ENCODE measurements at regions not wholly inside any gene's neighbourhood (a gene's known extent, or its start where the extent isn't known, plus 50 kb on each side); places are given as distances from the start of the nearest gene placed in this dataset.

DNA sequence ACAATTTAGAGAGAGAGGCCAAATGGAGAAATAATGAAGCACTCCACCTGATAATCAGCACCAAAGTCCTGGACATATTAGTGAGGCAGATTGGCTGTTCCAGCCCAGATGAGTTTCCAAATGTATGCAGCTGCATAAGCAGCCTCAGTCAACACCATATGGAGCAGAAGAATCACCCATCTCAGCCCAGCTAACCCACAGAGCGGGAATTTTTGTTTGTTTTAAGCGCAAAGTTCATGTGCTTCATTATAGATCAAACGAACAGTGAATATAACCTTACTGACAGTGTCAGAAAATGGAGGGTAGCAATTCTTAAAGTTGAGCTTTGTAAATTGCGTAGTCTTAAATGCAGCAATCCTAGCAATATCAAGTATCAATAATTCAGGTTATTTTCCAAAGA, 234.0 kb upstream of the CEP162 start:
- TF ChIP-seq POLR2A (IDR thresholded peaks at IDR 0.05; ENCODE audit: low read depth, low read length) (no peak), EZH2 (IDR thresholded peaks at IDR 0.05; ENCODE audit: borderline replicate concordance, low read depth, low read length, severe bottlenecking) (no peak), JUN (IDR thresholded peaks at IDR 0.05; ENCODE audit: borderline replicate concordance, insufficient read depth, insufficient read length, low read depth) (no peak), POLR2AphosphoS5 (IDR thresholded peaks at IDR 0.05; ENCODE audit: insufficient read depth, low read depth, low read length) (no peak), FOS (IDR thresholded peaks at IDR 0.05; ENCODE audit: borderline replicate concordance, insufficient read depth, low read length) (no peak), MYC (IDR thresholded peaks at IDR 0.05; ENCODE audit: low read depth, low read length) (no peak), GATA2 (IDR thresholded peaks at IDR 0.05; ENCODE audit: insufficient read depth, insufficient read length, low read depth, low read length) (no peak)
- TF ChIP-seq, protein P1, sequence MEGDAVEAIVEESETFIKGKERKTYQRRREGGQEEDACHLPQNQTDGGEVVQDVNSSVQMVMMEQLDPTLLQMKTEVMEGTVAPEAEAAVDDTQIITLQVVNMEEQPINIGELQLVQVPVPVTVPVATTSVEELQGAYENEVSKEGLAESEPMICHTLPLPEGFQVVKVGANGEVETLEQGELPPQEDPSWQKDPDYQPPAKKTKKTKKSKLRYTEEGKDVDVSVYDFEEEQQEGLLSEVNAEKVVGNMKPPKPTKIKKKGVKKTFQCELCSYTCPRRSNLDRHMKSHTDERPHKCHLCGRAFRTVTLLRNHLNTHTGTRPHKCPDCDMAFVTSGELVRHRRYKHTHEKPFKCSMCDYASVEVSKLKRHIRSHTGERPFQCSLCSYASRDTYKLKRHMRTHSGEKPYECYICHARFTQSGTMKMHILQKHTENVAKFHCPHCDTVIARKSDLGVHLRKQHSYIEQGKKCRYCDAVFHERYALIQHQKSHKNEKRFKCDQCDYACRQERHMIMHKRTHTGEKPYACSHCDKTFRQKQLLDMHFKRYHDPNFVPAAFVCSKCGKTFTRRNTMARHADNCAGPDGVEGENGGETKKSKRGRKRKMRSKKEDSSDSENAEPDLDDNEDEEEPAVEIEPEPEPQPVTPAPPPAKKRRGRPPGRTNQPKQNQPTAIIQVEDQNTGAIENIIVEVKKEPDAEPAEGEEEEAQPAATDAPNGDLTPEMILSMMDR (IDR thresholded peaks at IDR 0.05; ENCODE audit: extremely low read depth in 1 of 2, insufficient read depth in 1 of 2, low read depth in 1 of 2, low read length in 2 of 2), result no peak
- TF ChIP-seq, protein P2, sequence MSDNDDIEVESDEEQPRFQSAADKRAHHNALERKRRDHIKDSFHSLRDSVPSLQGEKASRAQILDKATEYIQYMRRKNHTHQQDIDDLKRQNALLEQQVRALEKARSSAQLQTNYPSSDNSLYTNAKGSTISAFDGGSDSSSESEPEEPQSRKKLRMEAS (IDR thresholded peaks at IDR 0.05; ENCODE audit: insufficient read depth, insufficient read length), result no peak
